NT2/D1 (cell line): ENCODE measurements at regions not wholly inside any gene's neighbourhood (a gene's known extent, or its start where the extent isn't known, plus 50 kb on each side); places are given as distances from the start of the nearest gene placed in this dataset.

Source experiments
- SUZ12 ChIP-seq: IDR thresholded peaks from 2 replicates; pipeline ENCODE4 v1.6.1; 2011; ENCODE audit not compliant: insufficient read length, insufficient read depth; ENCODE audit errors: extremely low read depth
- YY1 ChIP-seq: IDR thresholded peaks from 2 replicates; pipeline ENCODE4 v1.6.1; 2011; ENCODE audit not compliant: insufficient read length, insufficient read depth
- ZNF274 ChIP-seq: IDR thresholded peaks from 2 replicates; pipeline ENCODE4 v1.6.1; 2011; ENCODE audit warnings: mild to moderate bottlenecking, low read depth, low read length

DNA sequence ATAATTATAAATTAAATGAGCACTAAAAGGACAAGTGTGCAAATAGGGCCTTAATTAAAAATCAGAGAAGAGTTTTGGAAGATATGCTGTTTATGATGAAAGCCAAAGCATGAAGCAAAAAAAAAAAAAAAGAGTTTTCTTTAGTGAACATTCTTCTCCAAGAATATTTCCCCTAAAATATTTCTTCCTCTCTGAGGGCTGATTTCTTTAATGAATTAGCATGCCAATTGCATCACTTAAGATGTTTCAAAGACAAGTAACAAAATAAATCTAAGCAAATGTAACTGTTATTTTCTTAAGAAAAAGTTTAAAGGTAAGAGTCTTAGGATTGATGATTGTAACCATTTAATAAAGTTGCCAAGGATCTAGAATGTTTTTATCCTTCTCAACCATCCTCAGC is 81.6 kb upstream of the MPDZ start:
- TF ChIP-seq SUZ12 (no peak), YY1 (no peak), ZNF274 (no peak)
